ENCODE measurements at regions not wholly inside any gene's neighbourhood (a gene's known extent, or its start where the extent isn't known, plus 50 kb on each side); places are given as distances from the start of the nearest gene placed in this dataset.
"Not testable (repeated sequence)": the region's sequence is repeated elsewhere in the genome, so short reads cannot be mapped to it uniquely, and the experiment has no call there.

- not testable (repeated sequence) for H3K27ac ChIP-seq (ENCODE audit: low read depth, low read length); H3K27me3 ChIP-seq (ENCODE audit: insufficient read depth, low read length); H3K4me1 ChIP-seq (ENCODE audit: control insufficient read depth, insufficient read depth, low read length, unreplicated experiment); H3K79me2 ChIP-seq (ENCODE audit: control insufficient read depth, insufficient read depth, low read length, unreplicated experiment); H2AFZ ChIP-seq (ENCODE audit: low read length, unreplicated experiment); H3K36me3 ChIP-seq (ENCODE audit: insufficient read depth, low read length); H3K4me3 ChIP-seq (ENCODE audit: low read depth, low read length)
Observed at GRCh38 chr15:38814254-38814653, 249.6 kb upstream of the RASGRP1 start.

GRCh38 chr15:38814891-38815290 lies 250.3 kb upstream of the RASGRP1 start:
- Histone ChIP-seq H2AFZ (ENCODE audit: low read length, unreplicated experiment) (no peak overlapping the region), H3K36me3 (ENCODE audit: insufficient read depth, low read length) (no peaks in the 10 kb centered on the region), H3K4me1 (ENCODE audit: control insufficient read depth, insufficient read depth, low read length, unreplicated experiment) (peaks cover 8% of the 10 kb centered on the region), H3K27ac (ENCODE audit: low read depth, low read length) (no peak overlapping the region), H3K4me3 (ENCODE audit: low read depth, low read length) (no peak overlapping the region), H3K79me2 (ENCODE audit: control insufficient read depth, insufficient read depth, low read length, unreplicated experiment) (no peaks in the 10 kb centered on the region), H3K27me3 (ENCODE audit: insufficient read depth, low read length) (no peaks in the 10 kb centered on the region)

GRCh38 chr15:38817427-38818156 lies 253.0 kb upstream of the RASGRP1 start:
- Histone ChIP-seq H2AFZ (ENCODE audit: low read length, unreplicated experiment) (peak overlapping the region; percentile 80), H3K79me2 (ENCODE audit: control insufficient read depth, insufficient read depth, low read length, unreplicated experiment) (no peaks in the 10 kb centered on the region), H3K36me3 (ENCODE audit: insufficient read depth, low read length) (no peaks in the 10 kb centered on the region), H3K4me3 (ENCODE audit: low read depth, low read length) (peak overlapping the region; percentile 54; the same call in 1 of the 2 replicates), H3K4me1 (ENCODE audit: control insufficient read depth, insufficient read depth, low read length, unreplicated experiment) (peaks cover 8% of the 10 kb centered on the region), H3K27ac (ENCODE audit: low read depth, low read length) (no peak overlapping the region), H3K27me3 (ENCODE audit: insufficient read depth, low read length) (no peaks in the 10 kb centered on the region)

GRCh38 chr15:38818157-38818790 lies 253.7 kb upstream of the RASGRP1 start:
- Histone ChIP-seq H3K36me3 (ENCODE audit: insufficient read depth, low read length) (no peaks in the 10 kb centered on the region), H2AFZ (ENCODE audit: low read length, unreplicated experiment) (peak overlapping the region; percentile 80), H3K79me2 (ENCODE audit: control insufficient read depth, insufficient read depth, low read length, unreplicated experiment) (no peaks in the 10 kb centered on the region), H3K4me1 (ENCODE audit: control insufficient read depth, insufficient read depth, low read length, unreplicated experiment) (peaks cover 8% of the 10 kb centered on the region), H3K4me3 (ENCODE audit: low read depth, low read length) (peak overlapping the region; percentile 54; the same call in 1 of the 2 replicates), H3K27me3 (ENCODE audit: insufficient read depth, low read length) (no peaks in the 10 kb centered on the region), H3K27ac (ENCODE audit: low read depth, low read length) (no peak overlapping the region)

GRCh38 chr15:38819387-38819950 lies 254.9 kb upstream of the RASGRP1 start:
- Histone ChIP-seq H3K36me3 (ENCODE audit: insufficient read depth, low read length) (no peaks in the 10 kb centered on the region), H3K4me1 (ENCODE audit: control insufficient read depth, insufficient read depth, low read length, unreplicated experiment) (peaks cover 8% of the 10 kb centered on the region), H3K27me3 (ENCODE audit: insufficient read depth, low read length) (no peaks in the 10 kb centered on the region), H3K27ac (ENCODE audit: low read depth, low read length) (no peak overlapping the region), H3K79me2 (ENCODE audit: control insufficient read depth, insufficient read depth, low read length, unreplicated experiment) (no peaks in the 10 kb centered on the region), H3K4me3 (ENCODE audit: low read depth, low read length) (no peak overlapping the region), H2AFZ (ENCODE audit: low read length, unreplicated experiment) (no peak overlapping the region)

GRCh38 chr15:38823263-38823662 lies 258.6 kb upstream of the RASGRP1 start:
- no peak overlapping the region for H3K4me3 ChIP-seq (ENCODE audit: low read depth, low read length)
- H3K4me1 ChIP-seq (ENCODE audit: control insufficient read depth, insufficient read depth, low read length, unreplicated experiment), result peaks cover 7% of the 10 kb centered on the region
- no peak overlapping the region for H2AFZ ChIP-seq (ENCODE audit: low read length, unreplicated experiment)
- H3K27ac ChIP-seq (ENCODE audit: low read depth, low read length), result no peak overlapping the region
- H3K79me2 ChIP-seq (ENCODE audit: control insufficient read depth, insufficient read depth, low read length, unreplicated experiment), result no peaks in the 10 kb centered on the region
- H3K36me3 ChIP-seq (ENCODE audit: insufficient read depth, low read length), result no peaks in the 10 kb centered on the region
- no peaks in the 10 kb centered on the region for H3K27me3 ChIP-seq (ENCODE audit: insufficient read depth, low read length)

GRCh38 chr15:38824719-38825118 lies 260.1 kb upstream of the RASGRP1 start:
- H3K4me3 ChIP-seq (ENCODE audit: low read depth, low read length), result no peak overlapping the region
- no peaks in the 10 kb centered on the region for H3K36me3 ChIP-seq (ENCODE audit: insufficient read depth, low read length)
- H3K27ac ChIP-seq (ENCODE audit: low read depth, low read length), result no peak overlapping the region
- no peak overlapping the region for H2AFZ ChIP-seq (ENCODE audit: low read length, unreplicated experiment)
- H3K27me3 ChIP-seq (ENCODE audit: insufficient read depth, low read length), result no peaks in the 10 kb centered on the region
- no peaks in the 10 kb centered on the region for H3K79me2 ChIP-seq (ENCODE audit: control insufficient read depth, insufficient read depth, low read length, unreplicated experiment)
- H3K4me1 ChIP-seq (ENCODE audit: control insufficient read depth, insufficient read depth, low read length, unreplicated experiment), result peaks cover 16% of the 10 kb centered on the region

GRCh38 chr15:38826880-38827279 lies 262.3 kb upstream of the RASGRP1 start:
- Histone ChIP-seq H3K27ac (ENCODE audit: low read depth, low read length) (no peak overlapping the region), H3K79me2 (ENCODE audit: control insufficient read depth, insufficient read depth, low read length, unreplicated experiment) (no peaks in the 10 kb centered on the region), H3K4me1 (ENCODE audit: control insufficient read depth, insufficient read depth, low read length, unreplicated experiment) (peaks cover 16% of the 10 kb centered on the region), H3K4me3 (ENCODE audit: low read depth, low read length) (no peak overlapping the region), H3K27me3 (ENCODE audit: insufficient read depth, low read length) (no peaks in the 10 kb centered on the region), H3K36me3 (ENCODE audit: insufficient read depth, low read length) (no peaks in the 10 kb centered on the region), H2AFZ (ENCODE audit: low read length, unreplicated experiment) (no peak overlapping the region)

GRCh38 chr15:38828031-38828532 lies 263.5 kb upstream of the RASGRP1 start:
- Histone ChIP-seq H3K4me1 (ENCODE audit: control insufficient read depth, insufficient read depth, low read length, unreplicated experiment) (peaks cover 16% of the 10 kb centered on the region), H3K27ac (ENCODE audit: low read depth, low read length) (peak overlapping the region; percentile 9; the same call in 1 of the 2 replicates), H2AFZ (ENCODE audit: low read length, unreplicated experiment) (peak overlapping the region; percentile 34)

GRCh38 chr15:38829086-38829485 lies 264.5 kb upstream of the RASGRP1 start:
- H3K4me1 ChIP-seq (ENCODE audit: control insufficient read depth, insufficient read depth, low read length, unreplicated experiment), result peaks cover 16% of the 10 kb centered on the region
- H3K4me3 ChIP-seq (ENCODE audit: low read depth, low read length), result no peak overlapping the region
- no peak overlapping the region for H3K27ac ChIP-seq (ENCODE audit: low read depth, low read length)
- H3K79me2 ChIP-seq (ENCODE audit: control insufficient read depth, insufficient read depth, low read length, unreplicated experiment), result no peaks in the 10 kb centered on the region
- H3K27me3 ChIP-seq (ENCODE audit: insufficient read depth, low read length), result no peaks in the 10 kb centered on the region
- no peak overlapping the region for H2AFZ ChIP-seq (ENCODE audit: low read length, unreplicated experiment)
- H3K36me3 ChIP-seq (ENCODE audit: insufficient read depth, low read length), result no peaks in the 10 kb centered on the region

More at GRCh38 chr15:38828031-38828532, 263.5 kb upstream of the RASGRP1 start:
- H3K36me3 ChIP-seq (ENCODE audit: insufficient read depth, low read length), result no peaks in the 10 kb centered on the region
- no peaks in the 10 kb centered on the region for H3K27me3 ChIP-seq (ENCODE audit: insufficient read depth, low read length)
- H3K79me2 ChIP-seq (ENCODE audit: control insufficient read depth, insufficient read depth, low read length, unreplicated experiment), result no peaks in the 10 kb centered on the region
- H3K4me3 ChIP-seq (ENCODE audit: low read depth, low read length), result no peak overlapping the region

Data from ACC112 (cell line).